ENCODE measurements at regions not wholly inside any gene's neighbourhood (a gene's known extent, or its start where the extent isn't known, plus 50 kb on each side); places are given as distances from the start of the nearest gene placed in this dataset.

GRCh38 chr3:164470471-164470870, 607.8 kb downstream of the SI start:
- H3K36me3 Mint-ChIP-seq, result no peaks in the 10 kb centered on the region
- H3K9me3 ChIP-seq (ENCODE audit: control insufficient read depth in 2 of 3, low read length in 3 of 3), result no peaks in the 10 kb centered on the region
- no peak overlapping the region for H3K4me3 Mint-ChIP-seq
- ChIA-PET CTCF (no interaction called here), POLR2A (no interaction called here)
- no peak overlapping the region for H3K27ac ChIP-seq (ENCODE audit: low read depth, low read length)
- no peak for ATAC-seq
- H3K36me3 ChIP-seq (ENCODE audit: control insufficient read depth in 2 of 3, insufficient read depth in 3 of 3, low read length in 3 of 3), result no peaks in the 10 kb centered on the region
- H3K27ac Mint-ChIP-seq, result no peak overlapping the region
- H3K4me1 Mint-ChIP-seq, result no peaks in the 10 kb centered on the region
- no peaks in the 10 kb centered on the region for H3K27me3 Mint-ChIP-seq
- H3K4me3 ChIP-seq (ENCODE audit: low read length), result no peak overlapping the region
- intact Hi-C loops (cut with micrococcal nuclease), result no loop called here
- no peaks in the 10 kb centered on the region for H3K27me3 ChIP-seq (ENCODE audit: control insufficient read depth in 2 of 2, insufficient read depth in 2 of 2, low read length in 2 of 2)
- no peak for DNase-seq
- H3K4me1 ChIP-seq (ENCODE audit: control insufficient read depth in 2 of 2, insufficient read depth in 2 of 2, low read length in 2 of 2), result no peaks in the 10 kb centered on the region
- peaks cover 0 to 37% (median 5%) of the 10 kb centered on the region in 11 donors for H3K9me3 Mint-ChIP-seq

- H3K9me3 ChIP-seq (ENCODE audit: control insufficient read depth in 2 of 3, low read length in 3 of 3), result no peaks in the 10 kb centered on the region
- no peaks in the 10 kb centered on the region for H3K4me1 ChIP-seq (ENCODE audit: control insufficient read depth in 2 of 2, insufficient read depth in 2 of 2, low read length in 2 of 2)
- H3K27me3 ChIP-seq (ENCODE audit: control insufficient read depth in 2 of 2, insufficient read depth in 2 of 2, low read length in 2 of 2), result no peaks in the 10 kb centered on the region
- Mint-ChIP-seq H3K4me1 (no peaks in the 10 kb centered on the region), H3K36me3 (no peaks in the 10 kb centered on the region), H3K27me3 (no peaks in the 10 kb centered on the region), H3K4me3 (no peak overlapping the region), H3K9me3 (peaks cover 0 to 25% (median 6%) of the 10 kb centered on the region in 11 donors), H3K27ac (no peak overlapping the region)
- ChIA-PET CTCF (no interaction called here), POLR2A (no interaction called here)
- H3K36me3 ChIP-seq (ENCODE audit: control insufficient read depth in 2 of 3, insufficient read depth in 3 of 3, low read length in 3 of 3), result no peaks in the 10 kb centered on the region
- intact Hi-C loops (cut with micrococcal nuclease), result no loop called here
- DNase-seq, result no peak
- no peak overlapping the region for H3K4me3 ChIP-seq (ENCODE audit: low read length)
- H3K27ac ChIP-seq (ENCODE audit: low read depth, low read length), result no peak overlapping the region
- ATAC-seq, result no peak
Observed at GRCh38 chr3:164468055-164468454, 610.2 kb downstream of the SI start.

DNA sequence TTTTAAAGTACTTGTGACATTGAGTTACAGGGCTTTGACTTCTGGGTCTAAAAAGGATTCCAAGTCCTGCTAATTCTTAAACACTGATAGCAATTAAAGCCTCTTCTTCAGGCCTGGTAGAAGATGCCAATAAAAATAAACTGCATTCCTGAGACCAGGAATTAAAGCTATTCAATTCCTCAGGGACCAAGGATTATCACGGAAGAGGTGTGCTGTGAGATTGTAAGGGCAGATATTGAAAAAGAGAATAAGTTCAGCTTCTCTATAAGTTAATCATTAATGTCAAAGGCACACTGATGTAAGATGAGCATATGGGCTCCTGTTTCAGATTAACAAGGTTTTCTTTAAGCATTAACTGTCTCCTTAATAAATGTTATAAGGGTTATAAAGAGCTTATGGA, 611.3 kb downstream of the SI start:
- Mint-ChIP-seq H3K36me3 (no peaks in the 10 kb centered on the region), H3K27ac (no peak overlapping the region), H3K27me3 (no peaks in the 10 kb centered on the region), H3K4me3 (no peak overlapping the region), H3K4me1 (no peaks in the 10 kb centered on the region), H3K9me3 (peaks cover 0 to 23% (median 4%) of the 10 kb centered on the region in 11 donors)
- H3K27me3 ChIP-seq (ENCODE audit: control insufficient read depth in 2 of 2, insufficient read depth in 2 of 2, low read length in 2 of 2), result no peaks in the 10 kb centered on the region
- no peaks in the 10 kb centered on the region for H3K9me3 ChIP-seq (ENCODE audit: control insufficient read depth in 2 of 3, low read length in 3 of 3)
- no peak overlapping the region for H3K4me3 ChIP-seq (ENCODE audit: low read length)
- POLR2A ChIA-PET, result no interaction called here
- DNase-seq (no peak), ATAC-seq (no peak)
- CTCF ChIA-PET, result no interaction called here
- H3K36me3 ChIP-seq (ENCODE audit: control insufficient read depth in 2 of 3, insufficient read depth in 3 of 3, low read length in 3 of 3), result no peaks in the 10 kb centered on the region
- intact Hi-C loops (cut with micrococcal nuclease), result no loop called here
- no peaks in the 10 kb centered on the region for H3K4me1 ChIP-seq (ENCODE audit: control insufficient read depth in 2 of 2, insufficient read depth in 2 of 2, low read length in 2 of 2)
- no peak overlapping the region for H3K27ac ChIP-seq (ENCODE audit: low read depth, low read length)

GRCh38 chr3:164465172-164465571, 613.1 kb downstream of the SI start:
- H3K27me3 Mint-ChIP-seq, result no peaks in the 10 kb centered on the region
- no peaks in the 10 kb centered on the region for H3K36me3 Mint-ChIP-seq
- ATAC-seq, result no peak
- Histone ChIP-seq H3K27me3 (ENCODE audit: control insufficient read depth in 2 of 2, insufficient read depth in 2 of 2, low read length in 2 of 2) (no peaks in the 10 kb centered on the region), H3K36me3 (ENCODE audit: control insufficient read depth in 2 of 3, insufficient read depth in 3 of 3, low read length in 3 of 3) (no peaks in the 10 kb centered on the region), H3K9me3 (ENCODE audit: control insufficient read depth in 2 of 3, low read length in 3 of 3) (no peaks in the 10 kb centered on the region), H3K4me1 (ENCODE audit: control insufficient read depth in 2 of 2, insufficient read depth in 2 of 2, low read length in 2 of 2) (no peaks in the 10 kb centered on the region), H3K27ac (ENCODE audit: low read depth, low read length) (no peak overlapping the region), H3K4me3 (ENCODE audit: low read length) (no peak overlapping the region)
- H3K27ac Mint-ChIP-seq, result no peak overlapping the region
- no peak for DNase-seq
- peaks cover 0 to 23% (median 4%) of the 10 kb centered on the region in 11 donors for H3K9me3 Mint-ChIP-seq
- H3K4me3 Mint-ChIP-seq, result no peak overlapping the region
- ChIA-PET POLR2A (no interaction called here), CTCF (no interaction called here)
- intact Hi-C loops (cut with micrococcal nuclease), result no loop called here
- no peaks in the 10 kb centered on the region for H3K4me1 Mint-ChIP-seq

DNA sequence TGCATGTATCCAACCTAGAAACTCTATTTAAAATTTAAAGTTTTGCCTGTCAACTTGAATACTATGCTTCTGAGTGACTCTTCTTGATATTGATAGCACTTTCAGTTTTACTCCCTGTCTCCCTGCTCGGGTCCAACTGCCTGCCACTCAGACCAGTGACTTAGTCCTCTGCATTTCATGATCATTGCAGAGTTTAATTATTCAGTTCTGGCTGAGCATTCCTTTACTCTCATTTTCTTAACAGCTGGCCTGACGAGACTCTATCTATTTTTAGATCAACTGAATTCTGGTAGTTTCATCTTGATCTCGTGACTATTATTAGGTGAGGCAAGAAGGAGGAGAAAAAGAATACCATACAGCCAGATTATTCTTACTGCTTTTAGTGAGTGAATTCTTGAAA, 617.4 kb downstream of the SI start:
- Mint-ChIP-seq H3K4me3 (no peak overlapping the region), H3K27me3 (no peaks in the 10 kb centered on the region), H3K4me1 (no peaks in the 10 kb centered on the region), H3K36me3 (no peaks in the 10 kb centered on the region), H3K27ac (no peak overlapping the region), H3K9me3 (peaks cover 0 to 18% (median 4%) of the 10 kb centered on the region in 11 donors)
- ChIA-PET POLR2A (no interaction called here), CTCF (no interaction called here)
- no peak for DNase-seq
- H3K9me3 ChIP-seq (ENCODE audit: control insufficient read depth in 2 of 3, low read length in 3 of 3), result no peaks in the 10 kb centered on the region
- no peak for ATAC-seq
- H3K27ac ChIP-seq (ENCODE audit: low read depth, low read length), result no peak overlapping the region
- intact Hi-C loops (cut with micrococcal nuclease), result no loop called here
- no peaks in the 10 kb centered on the region for H3K36me3 ChIP-seq (ENCODE audit: control insufficient read depth in 2 of 3, insufficient read depth in 3 of 3, low read length in 3 of 3)
- H3K4me3 ChIP-seq (ENCODE audit: low read length), result no peak overlapping the region
- no peaks in the 10 kb centered on the region for H3K27me3 ChIP-seq (ENCODE audit: control insufficient read depth in 2 of 2, insufficient read depth in 2 of 2, low read length in 2 of 2)
- H3K4me1 ChIP-seq (ENCODE audit: control insufficient read depth in 2 of 2, insufficient read depth in 2 of 2, low read length in 2 of 2), result no peaks in the 10 kb centered on the region

GRCh38 chr3:164459521-164460151, 618.7 kb downstream of the SI start:
- CTCF ChIA-PET, result no interaction called here
- H3K36me3 Mint-ChIP-seq, result no peaks in the 10 kb centered on the region

DNA sequence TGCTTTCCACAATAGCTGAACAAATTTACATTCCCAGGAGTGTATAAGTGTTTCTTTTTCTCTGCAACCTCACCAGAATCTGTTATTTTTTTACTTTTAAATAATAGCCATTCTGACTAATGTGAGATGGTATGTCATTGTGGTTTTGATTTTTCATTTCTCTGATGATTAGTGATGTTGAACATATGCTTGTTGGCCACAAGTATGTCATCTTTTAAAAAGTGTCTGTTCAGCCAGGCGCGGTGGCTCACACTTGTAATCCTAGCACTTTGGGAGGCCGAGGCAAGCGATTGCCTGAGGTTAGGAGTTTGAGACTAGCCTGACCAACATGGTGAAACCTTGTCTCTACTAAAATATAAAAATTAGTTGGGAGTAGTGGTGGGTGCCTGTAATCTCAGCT, 619.3 kb downstream of the SI start:
- ATAC-seq (no peak), DNase-seq (no peak)
- POLR2A ChIA-PET, result no interaction called here
- Histone ChIP-seq H3K27me3 (ENCODE audit: control insufficient read depth in 2 of 2, insufficient read depth in 2 of 2, low read length in 2 of 2) (no peaks in the 10 kb centered on the region), H3K4me3 (ENCODE audit: low read length) (no peak overlapping the region), H3K9me3 (ENCODE audit: control insufficient read depth in 2 of 3, low read length in 3 of 3) (no peaks in the 10 kb centered on the region), H3K27ac (ENCODE audit: low read depth, low read length) (no peak overlapping the region), H3K4me1 (ENCODE audit: control insufficient read depth in 2 of 2, insufficient read depth in 2 of 2, low read length in 2 of 2) (no peaks in the 10 kb centered on the region), H3K36me3 (ENCODE audit: control insufficient read depth in 2 of 3, insufficient read depth in 3 of 3, low read length in 3 of 3) (no peaks in the 10 kb centered on the region)
- no peaks in the 10 kb centered on the region for H3K4me1 Mint-ChIP-seq
- H3K27ac Mint-ChIP-seq, result no peak overlapping the region
- intact Hi-C loops (cut with micrococcal nuclease), result no loop called here
- CTCF ChIA-PET, result no interaction called here
- peaks cover 0 to 18% (median 4%) of the 10 kb centered on the region in 11 donors for H3K9me3 Mint-ChIP-seq
- H3K4me3 Mint-ChIP-seq, result no peak overlapping the region
- H3K36me3 Mint-ChIP-seq, result no peaks in the 10 kb centered on the region
- no peaks in the 10 kb centered on the region for H3K27me3 Mint-ChIP-seq

More at GRCh38 chr3:164459521-164460151, 618.7 kb downstream of the SI start:
- Histone ChIP-seq H3K4me3 (ENCODE audit: low read length) (no peak overlapping the region), H3K27me3 (ENCODE audit: control insufficient read depth in 2 of 2, insufficient read depth in 2 of 2, low read length in 2 of 2) (no peaks in the 10 kb centered on the region), H3K4me1 (ENCODE audit: control insufficient read depth in 2 of 2, insufficient read depth in 2 of 2, low read length in 2 of 2) (no peaks in the 10 kb centered on the region), H3K9me3 (ENCODE audit: control insufficient read depth in 2 of 3, low read length in 3 of 3) (no peaks in the 10 kb centered on the region), H3K36me3 (ENCODE audit: control insufficient read depth in 2 of 3, insufficient read depth in 3 of 3, low read length in 3 of 3) (no peaks in the 10 kb centered on the region), H3K27ac (ENCODE audit: low read depth, low read length) (no peak overlapping the region)
- H3K27me3 Mint-ChIP-seq, result no peaks in the 10 kb centered on the region
- H3K27ac Mint-ChIP-seq, result no peak overlapping the region
- ATAC-seq, result no peak
- POLR2A ChIA-PET, result no interaction called here
- intact Hi-C loops (cut with micrococcal nuclease), result no loop called here
- H3K9me3 Mint-ChIP-seq, result peaks cover 0 to 18% (median 4%) of the 10 kb centered on the region in 11 donors
- no peaks in the 10 kb centered on the region for H3K4me1 Mint-ChIP-seq
- no peak overlapping the region for H3K4me3 Mint-ChIP-seq
- no peak for DNase-seq

Data from naive thymus-derived CD4-positive, alpha-beta T cell (primary cell).